ENCODE measurements at regions not wholly inside any gene's neighbourhood (a gene's known extent, or its start where the extent isn't known, plus 50 kb on each side); places are given as distances from the start of the nearest gene placed in this dataset.
"Not testable (repeated sequence)": the region's sequence is repeated elsewhere in the genome, so short reads cannot be mapped to it uniquely, and the experiment has no call there.

DNA sequence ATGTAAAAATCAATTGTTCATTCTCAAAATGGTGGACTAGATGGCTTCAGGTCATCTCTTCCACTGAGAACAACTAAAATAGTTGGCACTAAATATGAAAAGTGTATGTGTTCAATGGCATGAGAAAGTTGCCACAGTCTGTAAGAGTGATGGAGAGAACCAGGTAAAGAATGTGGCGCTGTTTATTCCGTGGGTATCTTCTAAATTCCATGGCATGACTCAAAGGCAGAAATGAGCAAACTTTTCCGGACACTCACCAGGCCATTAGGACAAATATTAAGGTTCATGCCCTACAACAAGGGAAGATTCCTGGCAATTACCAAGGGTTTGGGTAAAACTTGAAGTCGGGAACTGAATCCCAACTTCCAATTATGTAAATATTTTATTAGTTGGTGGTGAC, 825.4 kb upstream of the CDH6 start:
- Mint-ChIP-seq H3K4me3 (no peak overlapping the region), H3K9me3 (peaks cover 16% of the 10 kb centered on the region), H3K27me3 (ENCODE audit: low read depth) (no peaks in the 10 kb centered on the region), H3K4me1 (no peaks in the 10 kb centered on the region), H3K27ac (no peak overlapping the region), H3K36me3 (ENCODE audit: low read depth) (no peaks in the 10 kb centered on the region)
- TF ChIP-seq, protein P1, sequence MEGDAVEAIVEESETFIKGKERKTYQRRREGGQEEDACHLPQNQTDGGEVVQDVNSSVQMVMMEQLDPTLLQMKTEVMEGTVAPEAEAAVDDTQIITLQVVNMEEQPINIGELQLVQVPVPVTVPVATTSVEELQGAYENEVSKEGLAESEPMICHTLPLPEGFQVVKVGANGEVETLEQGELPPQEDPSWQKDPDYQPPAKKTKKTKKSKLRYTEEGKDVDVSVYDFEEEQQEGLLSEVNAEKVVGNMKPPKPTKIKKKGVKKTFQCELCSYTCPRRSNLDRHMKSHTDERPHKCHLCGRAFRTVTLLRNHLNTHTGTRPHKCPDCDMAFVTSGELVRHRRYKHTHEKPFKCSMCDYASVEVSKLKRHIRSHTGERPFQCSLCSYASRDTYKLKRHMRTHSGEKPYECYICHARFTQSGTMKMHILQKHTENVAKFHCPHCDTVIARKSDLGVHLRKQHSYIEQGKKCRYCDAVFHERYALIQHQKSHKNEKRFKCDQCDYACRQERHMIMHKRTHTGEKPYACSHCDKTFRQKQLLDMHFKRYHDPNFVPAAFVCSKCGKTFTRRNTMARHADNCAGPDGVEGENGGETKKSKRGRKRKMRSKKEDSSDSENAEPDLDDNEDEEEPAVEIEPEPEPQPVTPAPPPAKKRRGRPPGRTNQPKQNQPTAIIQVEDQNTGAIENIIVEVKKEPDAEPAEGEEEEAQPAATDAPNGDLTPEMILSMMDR (IDR thresholded peaks at IDR 0.05; ENCODE audit: unreplicated experiment in 3 of 3): no peak

DNA sequence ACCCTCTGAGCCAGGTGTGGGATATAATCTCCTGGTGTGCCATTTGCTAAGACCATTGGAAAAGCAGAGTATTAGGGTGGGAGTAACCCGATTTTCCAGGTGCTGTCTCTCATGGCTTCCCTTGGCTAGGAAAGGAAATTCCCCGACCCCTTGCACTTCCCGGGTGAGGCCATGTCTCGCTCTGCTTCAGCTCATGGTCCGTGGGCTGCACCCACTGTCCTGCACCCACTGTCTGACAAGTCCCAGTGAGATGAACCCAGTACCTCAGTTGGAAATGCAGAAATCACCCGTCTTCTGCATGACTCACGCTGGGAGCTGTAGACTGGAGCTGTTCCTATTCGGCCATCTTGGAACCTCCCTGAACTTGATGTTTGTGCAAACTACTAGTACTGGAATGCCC, 828.5 kb upstream of the CDH6 start:
- not testable (repeated sequence) for H3K4me3 Mint-ChIP-seq; H3K4me1 Mint-ChIP-seq; H3K27me3 Mint-ChIP-seq (ENCODE audit: low read depth); H3K27ac Mint-ChIP-seq; H3K36me3 Mint-ChIP-seq (ENCODE audit: low read depth)
- peaks cover 27% of the 10 kb centered on the region for H3K9me3 Mint-ChIP-seq

DNA sequence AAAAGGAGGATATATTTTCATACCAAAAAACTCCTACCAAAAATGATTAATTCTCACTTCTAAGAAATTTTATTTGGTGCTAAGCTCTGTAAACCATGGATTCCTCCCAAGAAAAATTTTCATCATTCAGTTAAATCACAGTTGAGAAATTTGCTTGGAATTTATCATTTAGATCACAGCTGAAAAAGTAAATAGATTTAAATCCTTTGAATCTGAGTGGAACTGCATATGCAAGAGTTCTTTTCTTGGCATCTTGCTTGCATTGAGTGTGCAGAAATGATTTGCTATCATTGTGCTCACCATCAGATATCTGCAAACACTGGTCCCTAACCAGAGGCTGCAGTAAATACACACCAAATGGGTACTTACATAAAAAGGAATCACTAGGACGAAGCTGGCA, 836.1 kb upstream of the CDH6 start:
- Mint-ChIP-seq H3K4me1 (no peaks in the 10 kb centered on the region), H3K9me3 (peaks cover 6% of the 10 kb centered on the region), H3K27ac (no peak overlapping the region), H3K36me3 (ENCODE audit: low read depth) (no peaks in the 10 kb centered on the region), H3K27me3 (ENCODE audit: low read depth) (no peaks in the 10 kb centered on the region), H3K4me3 (no peak overlapping the region)
- TF ChIP-seq, protein P1 (IDR thresholded peaks at IDR 0.05; ENCODE audit: unreplicated experiment in 3 of 3): no peak

DNA sequence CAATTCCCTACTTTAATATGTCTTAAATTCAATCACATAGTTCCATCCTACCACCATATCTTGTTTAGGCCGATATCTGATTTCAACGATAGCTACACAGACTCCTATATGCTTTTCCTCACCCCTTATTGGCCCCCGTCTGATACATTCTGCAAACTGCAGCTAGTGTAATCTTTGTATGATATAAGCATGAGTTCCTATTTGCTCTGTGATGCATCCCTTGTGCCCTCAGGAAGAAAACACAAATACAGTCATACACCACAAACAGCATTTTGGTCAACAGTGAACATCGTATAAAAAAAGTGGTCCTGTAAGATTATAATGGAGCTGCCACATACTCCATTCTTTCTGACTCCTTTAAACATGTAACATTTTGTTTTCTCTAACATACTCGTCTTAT, 837.8 kb upstream of the CDH6 start:
- H3K9me3 Mint-ChIP-seq: no peaks in the 10 kb centered on the region
- H3K4me1 Mint-ChIP-seq: no peaks in the 10 kb centered on the region
- no peak overlapping the region for H3K4me3 Mint-ChIP-seq
- H3K27me3 Mint-ChIP-seq (ENCODE audit: low read depth): no peaks in the 10 kb centered on the region
- H3K36me3 Mint-ChIP-seq (ENCODE audit: low read depth): no peaks in the 10 kb centered on the region
- H3K27ac Mint-ChIP-seq: no peak overlapping the region
- TF ChIP-seq, protein P1 (IDR thresholded peaks at IDR 0.05; ENCODE audit: unreplicated experiment in 3 of 3): no peak

DNA sequence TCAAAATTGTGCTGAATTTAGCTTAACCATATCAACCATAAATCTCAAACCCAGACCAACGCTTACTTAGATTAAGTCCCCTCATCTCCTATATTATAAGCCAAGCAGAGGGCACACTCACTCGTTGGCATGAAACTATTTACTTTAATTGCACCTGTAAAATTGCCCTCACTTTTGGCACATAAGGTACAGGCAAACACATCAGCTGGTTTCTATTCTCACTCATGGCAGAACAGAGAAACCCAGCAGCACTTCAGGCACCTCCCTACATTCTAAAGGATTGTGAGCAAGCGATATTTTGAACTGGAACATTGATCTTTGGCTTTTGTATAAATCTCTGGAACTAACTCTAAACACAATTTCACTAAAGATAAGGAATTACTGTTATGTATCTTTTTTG, 845.6 kb upstream of the CDH6 start:
- Mint-ChIP-seq H3K36me3 (ENCODE audit: low read depth) (no peaks in the 10 kb centered on the region), H3K27ac (no peak overlapping the region), H3K9me3 (peaks cover 2% of the 10 kb centered on the region), H3K4me3 (no peak overlapping the region), H3K27me3 (ENCODE audit: low read depth) (no peaks in the 10 kb centered on the region), H3K4me1 (no peaks in the 10 kb centered on the region)
- TF ChIP-seq, protein P1 (IDR thresholded peaks at IDR 0.05; ENCODE audit: unreplicated experiment in 3 of 3): no peak

DNA sequence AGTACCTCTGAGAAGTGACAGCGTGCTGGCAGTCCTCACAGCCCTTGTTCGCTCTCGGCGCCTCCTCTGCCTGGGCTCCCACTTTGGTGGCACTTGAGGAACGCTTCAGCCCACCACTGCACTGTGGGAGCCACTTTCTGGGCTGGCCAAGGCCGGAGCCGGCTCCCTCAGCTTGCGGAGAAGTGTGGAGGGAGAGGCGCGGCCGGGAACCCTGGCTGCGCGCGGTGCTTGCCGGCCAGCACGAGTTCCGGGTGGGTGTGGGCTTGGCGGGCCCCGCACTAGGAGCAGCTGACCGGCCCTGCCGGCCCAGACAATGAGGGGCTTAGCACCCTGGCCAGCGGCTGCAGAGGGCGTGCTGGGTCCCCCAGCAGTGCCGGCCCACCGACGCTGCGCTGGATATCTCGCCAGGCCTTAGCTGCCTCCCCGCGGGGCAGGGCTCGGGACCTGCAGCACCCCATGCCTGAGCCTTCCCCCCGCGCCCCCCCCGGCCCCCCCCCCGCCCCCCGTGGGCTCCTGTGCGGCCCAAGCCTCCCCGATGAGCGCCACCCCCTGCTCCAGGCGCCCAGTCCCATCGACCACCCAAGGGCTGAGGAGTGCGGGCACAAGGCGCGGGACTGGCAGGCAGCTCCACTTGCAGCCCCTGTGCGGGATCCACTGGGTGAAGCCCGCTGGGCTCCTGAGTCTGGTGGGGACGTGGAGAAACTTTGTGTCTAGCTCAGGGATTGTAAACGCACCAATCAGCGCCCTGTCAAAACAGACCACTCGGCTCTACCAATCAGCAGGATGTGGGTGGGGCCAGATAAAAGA, 847.7 kb upstream of the CDH6 start:
- not testable (repeated sequence) for H3K9me3 Mint-ChIP-seq

DNA sequence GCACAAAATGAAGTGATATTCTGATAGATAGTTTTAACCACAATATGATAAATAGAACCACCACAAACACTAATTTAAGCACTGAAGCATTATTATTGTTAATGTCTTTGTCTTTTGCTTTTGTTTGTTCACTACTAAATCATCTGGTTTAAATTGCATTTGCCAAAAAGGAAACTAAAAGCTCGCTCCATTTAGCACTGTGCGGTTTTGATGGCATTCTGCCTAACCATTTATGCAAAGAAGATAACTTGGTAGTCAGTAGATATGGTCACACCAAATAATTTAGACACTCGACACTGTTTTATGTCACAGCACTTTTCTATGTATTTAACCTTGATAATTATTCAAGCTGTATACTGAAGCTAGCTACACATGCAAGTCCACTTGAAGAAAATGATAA, 849.8 kb upstream of the CDH6 start:
- no peaks in the 10 kb centered on the region for H3K4me1 Mint-ChIP-seq
- no peak overlapping the region for H3K27ac Mint-ChIP-seq
- no peaks in the 10 kb centered on the region for H3K36me3 Mint-ChIP-seq (ENCODE audit: low read depth)
- H3K9me3 Mint-ChIP-seq: peaks cover 2% of the 10 kb centered on the region
- H3K4me3 Mint-ChIP-seq: no peak overlapping the region
- H3K27me3 Mint-ChIP-seq (ENCODE audit: low read depth): no peaks in the 10 kb centered on the region
- TF ChIP-seq, protein P1 (IDR thresholded peaks at IDR 0.05; ENCODE audit: unreplicated experiment in 3 of 3): no peak

More for the DNA sequence above, 847.7 kb upstream of the CDH6 start:
- H3K4me3 Mint-ChIP-seq; H3K27ac Mint-ChIP-seq; H3K36me3 Mint-ChIP-seq (ENCODE audit: low read depth); H3K27me3 Mint-ChIP-seq (ENCODE audit: low read depth); H3K4me1 Mint-ChIP-seq: not testable (repeated sequence)

Measured in nephron (organoid).